BLaER1 treated with 17β-estradiol and CSF1 and Interleukin-3, amounts not matched to agents 10 nM and 100 nM (cell line): ENCODE measurements at regions not wholly inside any gene's neighbourhood (a gene's known extent, or its start where the extent isn't known, plus 50 kb on each side); places are given as distances from the start of the nearest gene placed in this dataset.

ENCODE experiments used
- H3K27ac ChIP-seq, 11 experiments: shearing (Covaris generic); formaldehyde crosslinking; 2 replicates each; pipeline ENCODE4 v1.8.1; 2022
- H3K27me3 ChIP-seq, 11 experiments: shearing (Covaris generic); formaldehyde crosslinking; 2 replicates each; pipeline ENCODE4 v1.8.1; 2022
- H3K36me3 ChIP-seq, 11 experiments: shearing (Covaris generic); formaldehyde crosslinking; 2 replicates each; pipeline ENCODE4 v1.8.1; 2022
- H3K4me1 ChIP-seq, 10 experiments: shearing (Covaris generic); formaldehyde crosslinking; 2 replicates each; pipeline ENCODE4 v1.8.1; 2022
- H3K4me2 ChIP-seq, 11 experiments: shearing (Covaris generic); formaldehyde crosslinking; 2 replicates each; pipeline ENCODE4 v1.8.1; 2022
- H3K4me3 ChIP-seq, 10 experiments: shearing (Covaris generic); formaldehyde crosslinking; 2 replicates each; pipeline ENCODE4 v1.8.1; 2022
- H3K9ac ChIP-seq, 11 experiments: shearing (Covaris generic); formaldehyde crosslinking; 2 replicates each; pipeline ENCODE4 v1.8.1; 2022
- H3K9me3 ChIP-seq, 11 experiments: shearing (Covaris generic); formaldehyde crosslinking; replicated peaks in 1 of 11; 2 replicates each; pipeline ENCODE4 v1.8.1; 2022
- H4K20me1 ChIP-seq, 11 experiments: shearing (Covaris generic); formaldehyde crosslinking; 2 replicates each; pipeline ENCODE4 v1.8.1; 2022
- Cebpa-rat ChIP-seq, 11 experiments: shearing (Covaris generic); IDR thresholded peaks; 2 replicates each; pipeline ENCODE4 v1.8.1; 2022

DNA sequence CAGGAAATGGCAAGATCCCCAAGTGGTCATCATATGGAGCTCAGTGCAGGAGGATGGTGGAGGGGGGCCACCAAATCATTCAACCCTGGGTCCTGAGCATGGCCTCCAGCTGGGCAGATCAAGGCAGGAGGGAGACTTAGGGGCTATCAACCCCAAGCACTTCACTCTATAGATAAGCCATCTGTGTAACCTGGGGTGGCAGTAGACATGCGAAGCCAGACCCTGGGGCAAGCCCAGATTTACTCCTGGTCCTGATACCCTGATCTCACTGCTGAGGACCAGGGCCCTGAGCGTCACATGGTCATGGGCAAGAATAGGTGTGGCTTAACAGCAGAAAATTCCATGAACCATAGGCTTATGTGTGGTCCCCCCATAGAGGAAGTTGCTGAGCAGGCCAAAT, 173.0 kb upstream of the ADCY1 start:
- Histone ChIP-seq H3K9me3 (peaks cover 12 to 60% (median 29%) of the 10 kb centered on the region in 11 experiments; a peak in 20 of 22 replicates), H3K9ac (no peak overlapping the region), H4K20me1 (no peaks in the 10 kb centered on the region), H3K27ac (peak overlapping the region in 9 of 11 experiments; percentile 67 to 86 (median 81); a peak in 13 of 22 replicates), H3K27me3 (no peaks in the 10 kb centered on the region), H3K4me3 (no peak overlapping the region), H3K36me3 (no peaks in the 10 kb centered on the region), H3K4me1 (peaks cover 10 to 52% (median 37%) of the 10 kb centered on the region in 10 experiments; a peak in 19 of 20 replicates), H3K4me2 (peak overlapping the region in 8 of 11 experiments; percentile 70 to 90 (median 82); a peak in 15 of 22 replicates)
- TF ChIP-seq Cebpa-rat (IDR thresholded peaks at IDR 0.05) = no peak

DNA sequence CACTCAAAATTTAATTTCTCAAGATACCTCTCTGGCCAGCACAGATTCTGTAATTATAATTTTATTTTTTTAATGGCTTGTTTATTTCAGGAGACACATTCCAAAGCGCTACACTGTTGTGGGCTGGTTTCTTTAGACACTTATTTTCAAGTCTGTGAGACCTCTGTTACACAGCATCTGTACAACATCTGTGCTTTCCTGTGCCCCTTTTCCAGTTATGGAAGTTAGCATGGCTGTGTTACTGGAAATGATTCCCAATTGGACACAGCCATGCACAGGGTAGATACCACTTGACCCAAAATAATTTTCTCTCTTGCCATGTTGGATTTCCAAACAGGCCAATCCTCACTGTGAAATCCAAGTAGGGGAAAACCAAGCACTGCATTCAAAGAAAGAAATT, 172.3 kb upstream of the ADCY1 start:
- Histone ChIP-seq H4K20me1 (no peaks in the 10 kb centered on the region), H3K4me2 (peak overlapping the region in 9 of 11 experiments; percentile 69 to 90 (median 82); a peak in 17 of 22 replicates), H3K27ac (peak overlapping the region; percentile 67 to 86 (median 78); a peak in 19 of 22 replicates), H3K27me3 (no peaks in the 10 kb centered on the region), H3K4me3 (no peak overlapping the region), H3K9me3 (peaks cover 10 to 53% (median 23%) of the 10 kb centered on the region in 11 experiments; a peak in 20 of 22 replicates), H3K4me1 (peaks cover 10 to 52% (median 37%) of the 10 kb centered on the region in 10 experiments; a peak in 19 of 20 replicates), H3K36me3 (no peaks in the 10 kb centered on the region), H3K9ac (peak overlapping the region in 3 of 11 experiments; percentile 47 to 64 (median 62); a peak in 6 of 22 replicates)
- TF ChIP-seq Cebpa-rat (IDR thresholded peaks at IDR 0.05) = no peak

GRCh38 chr7:45402480-45403218, 171.5 kb upstream of the ADCY1 start:
- H3K27ac ChIP-seq = peak overlapping the region; percentile 67 to 86 (median 78)

DNA sequence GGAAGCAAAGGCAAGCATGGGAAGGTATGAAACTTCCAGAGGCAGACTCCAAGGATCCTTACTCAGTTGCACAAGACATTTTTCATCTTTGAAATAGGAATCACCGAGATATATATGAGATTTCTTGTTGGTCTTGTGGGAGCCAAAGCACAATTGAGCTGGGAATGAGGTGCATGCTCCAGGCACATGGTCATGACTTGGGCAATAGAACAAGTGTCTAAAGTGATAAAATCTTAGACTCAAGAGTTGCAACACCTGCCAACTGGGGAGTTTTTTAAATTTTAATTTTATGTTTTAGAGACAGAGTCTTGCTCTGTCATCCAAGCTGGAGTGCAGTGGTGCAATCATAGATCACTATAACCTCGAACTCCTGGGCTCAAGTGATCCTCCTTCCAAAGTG, 169.5 kb upstream of the ADCY1 start:
- peak overlapping the region in 2 of 11 experiments; percentile 72 to 82; a peak in 1 of 22 replicates for H3K27ac ChIP-seq

More at GRCh38 chr7:45402480-45403218, 171.5 kb upstream of the ADCY1 start:
- no peaks in the 10 kb centered on the region for H3K36me3 ChIP-seq
- no peaks in the 10 kb centered on the region for H3K27me3 ChIP-seq
- TF ChIP-seq Cebpa-rat (IDR thresholded peaks at IDR 0.05) = peak in 10 of 11 experiments; percentile 72 to 95 (median 84); a peak in 21 of 22 replicates
- H4K20me1 ChIP-seq = no peaks in the 10 kb centered on the region
- peaks cover 9 to 47% (median 19%) of the 10 kb centered on the region in 11 experiments; a peak in 20 of 22 replicates for H3K9me3 ChIP-seq
- H3K9ac ChIP-seq = peak overlapping the region in 10 of 11 experiments; percentile 30 to 69 (median 60); a peak in 17 of 22 replicates
- H3K4me2 ChIP-seq = peak overlapping the region; percentile 48 to 90 (median 79)
- peaks cover 10 to 52% (median 37%) of the 10 kb centered on the region in 10 experiments; a peak in 19 of 20 replicates for H3K4me1 ChIP-seq
- peak overlapping the region in 4 of 10 experiments; percentile 2 to 35 (median 28); a peak in 4 of 20 replicates for H3K4me3 ChIP-seq

DNA sequence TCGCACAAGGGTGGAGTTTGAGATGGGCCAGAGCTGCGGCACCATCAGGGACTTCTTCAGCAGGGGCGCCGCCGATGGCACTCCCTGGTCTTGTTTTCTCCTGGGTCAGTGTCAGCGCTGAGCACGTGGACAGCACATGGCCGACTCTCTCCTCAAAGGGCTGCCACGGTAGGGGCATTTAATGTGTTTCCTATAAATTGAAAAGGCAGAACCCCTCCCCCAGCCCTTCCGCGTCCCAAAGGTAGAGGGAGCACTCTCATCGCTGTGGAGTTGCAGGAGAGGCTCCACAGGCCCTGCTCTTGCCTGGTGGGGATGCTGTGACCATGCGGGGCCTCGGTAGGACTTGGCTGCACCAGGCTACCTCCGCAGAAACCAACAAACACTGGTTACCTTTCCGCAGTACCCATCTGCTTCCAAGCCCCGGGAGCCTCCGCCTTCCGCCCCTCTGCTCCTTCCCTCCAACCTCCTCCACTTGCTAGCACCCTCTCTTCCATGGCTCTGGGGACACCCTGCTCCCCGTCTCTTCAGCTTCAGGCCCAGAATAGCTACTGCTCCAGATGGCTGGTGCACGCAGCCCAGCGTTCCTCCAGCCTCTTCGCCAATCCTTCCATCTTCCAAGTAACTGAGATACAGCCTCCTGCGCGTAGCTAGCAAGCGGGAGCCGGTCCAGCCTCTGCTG, 166.3 kb upstream of the ADCY1 start:
- Histone ChIP-seq H4K20me1 (no peaks in the 10 kb centered on the region), H3K4me3 (no peak overlapping the region), H3K9ac (no peak overlapping the region), H3K9me3 (peaks cover 30 to 63% (median 38%) of the 10 kb centered on the region in 11 experiments), H3K27ac (no peak overlapping the region), H3K27me3 (no peaks in the 10 kb centered on the region), H3K36me3 (peaks cover 0 to 9% (median 0%) of the 10 kb centered on the region in 11 experiments; a peak in 1 of 22 replicates), H3K4me2 (no peak overlapping the region), H3K4me1 (peaks cover 11 to 25% (median 20%) of the 10 kb centered on the region in 10 experiments)
- TF ChIP-seq Cebpa-rat (IDR thresholded peaks at IDR 0.05) = no peak

More for the DNA sequence above, 169.5 kb upstream of the ADCY1 start:
- Histone ChIP-seq H3K36me3 (no peaks in the 10 kb centered on the region), H3K4me2 (peak overlapping the region in 6 of 11 experiments; percentile 4 to 90 (median 84); a peak in 4 of 22 replicates), H3K9me3 (peaks cover 0 to 40% (median 7%) of the 10 kb centered on the region in 11 experiments; a peak in 12 of 22 replicates), H3K27me3 (no peaks in the 10 kb centered on the region), H3K9ac (no peak overlapping the region), H3K4me3 (no peak overlapping the region), H4K20me1 (no peaks in the 10 kb centered on the region), H3K4me1 (peaks cover 10 to 47% (median 37%) of the 10 kb centered on the region in 10 experiments; a peak in 19 of 20 replicates)
- no peak; a peak in 1 of 22 replicates for TF ChIP-seq Cebpa-rat (IDR thresholded peaks at IDR 0.05)

- peaks cover 0 to 9% (median 0%) of the 10 kb centered on the region in 11 experiments; a peak in 1 of 22 replicates for H3K36me3 ChIP-seq
- TF ChIP-seq Cebpa-rat (IDR thresholded peaks at IDR 0.05) = no peak
- peaks cover 33 to 66% (median 40%) of the 10 kb centered on the region in 11 experiments for H3K9me3 ChIP-seq
- no peaks in the 10 kb centered on the region for H3K27me3 ChIP-seq
- peaks cover 6 to 21% (median 15%) of the 10 kb centered on the region in 10 experiments; a peak in 19 of 20 replicates for H3K4me1 ChIP-seq
- H3K4me3 ChIP-seq = no peak overlapping the region
- H4K20me1 ChIP-seq = no peaks in the 10 kb centered on the region
- no peak overlapping the region for H3K27ac ChIP-seq
- no peak overlapping the region for H3K9ac ChIP-seq
- H3K4me2 ChIP-seq = no peak overlapping the region; a peak in 1 of 22 replicates
Measured at GRCh38 chr7:45408409-45408737, 165.8 kb upstream of the ADCY1 start.

DNA sequence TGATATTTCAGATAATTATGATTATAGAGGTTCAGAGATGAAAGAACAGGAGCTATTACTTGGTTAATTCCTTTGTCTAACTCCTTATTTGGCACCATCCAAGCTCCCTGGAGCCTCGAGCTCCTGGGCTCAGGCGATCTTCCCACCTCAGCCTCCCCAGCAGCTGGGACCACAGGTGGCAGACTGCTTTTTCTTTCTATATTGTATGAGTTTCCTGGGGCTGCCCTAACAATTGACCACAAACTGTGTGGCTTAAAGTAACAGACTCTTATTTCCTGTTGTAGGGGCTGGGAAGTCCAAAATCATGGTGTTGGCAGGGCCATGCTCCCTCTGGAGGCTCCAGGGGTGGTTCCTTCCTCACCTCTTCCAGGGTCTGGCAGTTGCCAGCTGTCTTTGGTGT, 163.3 kb upstream of the ADCY1 start:
- Histone ChIP-seq H3K4me3 (no peak overlapping the region), H3K27ac (peak overlapping the region in 1 of 11 experiments; percentile 14; a peak in 2 of 22 replicates), H3K4me2 (peak overlapping the region in 5 of 11 experiments; percentile 18 to 31 (median 24); a peak in 6 of 22 replicates), H3K9me3 (peaks cover 33 to 64% (median 38%) of the 10 kb centered on the region in 11 experiments), H3K27me3 (no peaks in the 10 kb centered on the region), H3K36me3 (peaks cover 0 to 9% (median 0%) of the 10 kb centered on the region in 11 experiments; a peak in 1 of 22 replicates), H3K9ac (no peak overlapping the region), H4K20me1 (no peaks in the 10 kb centered on the region), H3K4me1 (peaks cover 0 to 8% (median 5%) of the 10 kb centered on the region in 10 experiments; a peak in 6 of 20 replicates)
- no peak for TF ChIP-seq Cebpa-rat (IDR thresholded peaks at IDR 0.05)

GRCh38 chr7:45413419-45413818, 160.7 kb upstream of the ADCY1 start:
- Histone ChIP-seq H3K27me3 (no peaks in the 10 kb centered on the region), H3K4me1 (peaks cover 0 to 13% (median 7%) of the 10 kb centered on the region in 10 experiments; a peak in 12 of 20 replicates), H3K4me3 (no peak overlapping the region), H3K36me3 (peaks cover 0 to 9% (median 0%) of the 10 kb centered on the region in 11 experiments; a peak in 1 of 22 replicates), H3K27ac (no peak overlapping the region), H3K9me3 (peaks cover 33 to 56% (median 38%) of the 10 kb centered on the region in 11 experiments), H3K4me2 (no peak overlapping the region), H4K20me1 (no peaks in the 10 kb centered on the region), H3K9ac (no peak overlapping the region)
- TF ChIP-seq Cebpa-rat (IDR thresholded peaks at IDR 0.05) = no peak
